ENCODE measurements at regions not wholly inside any gene's neighbourhood (a gene's known extent, or its start where the extent isn't known, plus 50 kb on each side); places are given as distances from the start of the nearest gene placed in this dataset.

DNA sequence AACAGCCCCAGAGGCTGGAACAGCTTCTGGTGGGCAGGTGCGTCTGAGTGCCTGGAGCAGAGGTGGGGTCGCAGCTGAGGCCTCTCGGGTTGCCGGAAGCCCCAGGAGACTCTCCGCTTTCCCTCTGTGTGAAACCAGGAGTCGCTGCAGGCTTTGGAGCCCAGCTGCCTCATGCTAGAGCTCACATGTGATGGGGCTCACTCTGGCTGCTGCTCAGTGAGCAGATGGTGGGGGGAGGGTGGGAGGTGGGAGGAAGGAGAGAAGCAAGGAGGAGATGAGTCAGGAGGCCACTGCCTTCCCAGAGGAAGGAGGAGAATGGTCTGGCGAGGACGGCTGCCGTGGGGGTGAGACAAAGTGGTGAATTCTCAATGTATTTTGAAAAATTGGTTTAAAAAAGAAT is 290.1 kb upstream of the CHRNA7 start:
- TF ChIP-seq PRDM1 (tag by site-specific recombination; IDR thresholded peaks at IDR 0.05): no peak
- TF ChIP-seq ZNF76 (tag by site-specific recombination; IDR thresholded peaks at IDR 0.05; ENCODE audit: borderline replicate concordance, low read depth): no peak
- TF ChIP-seq, protein P1, sequence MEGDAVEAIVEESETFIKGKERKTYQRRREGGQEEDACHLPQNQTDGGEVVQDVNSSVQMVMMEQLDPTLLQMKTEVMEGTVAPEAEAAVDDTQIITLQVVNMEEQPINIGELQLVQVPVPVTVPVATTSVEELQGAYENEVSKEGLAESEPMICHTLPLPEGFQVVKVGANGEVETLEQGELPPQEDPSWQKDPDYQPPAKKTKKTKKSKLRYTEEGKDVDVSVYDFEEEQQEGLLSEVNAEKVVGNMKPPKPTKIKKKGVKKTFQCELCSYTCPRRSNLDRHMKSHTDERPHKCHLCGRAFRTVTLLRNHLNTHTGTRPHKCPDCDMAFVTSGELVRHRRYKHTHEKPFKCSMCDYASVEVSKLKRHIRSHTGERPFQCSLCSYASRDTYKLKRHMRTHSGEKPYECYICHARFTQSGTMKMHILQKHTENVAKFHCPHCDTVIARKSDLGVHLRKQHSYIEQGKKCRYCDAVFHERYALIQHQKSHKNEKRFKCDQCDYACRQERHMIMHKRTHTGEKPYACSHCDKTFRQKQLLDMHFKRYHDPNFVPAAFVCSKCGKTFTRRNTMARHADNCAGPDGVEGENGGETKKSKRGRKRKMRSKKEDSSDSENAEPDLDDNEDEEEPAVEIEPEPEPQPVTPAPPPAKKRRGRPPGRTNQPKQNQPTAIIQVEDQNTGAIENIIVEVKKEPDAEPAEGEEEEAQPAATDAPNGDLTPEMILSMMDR (tag by site-specific recombination; IDR thresholded peaks at IDR 0.05): no peak
- no peak for TF ChIP-seq OVOL3 (tag by site-specific recombination; IDR thresholded peaks at IDR 0.05)

Measured in HEK293 (cell line).